GM18868 (cell line): ENCODE measurements at regions not wholly inside any gene's neighbourhood (a gene's known extent, or its start where the extent isn't known, plus 50 kb on each side); places are given as distances from the start of the nearest gene placed in this dataset.

Experiments
- ATAC-seq: cut with Tn5 transposase; IDR thresholded peaks from one replicate; pipeline ENCODE4 v1.9.1; 2021; ENCODE audit warnings: mild to moderate bottlenecking, moderate library complexity; ENCODE audit not compliant: unreplicated experiment

- no peak for ATAC-seq
These were observed 258.5 kb upstream of the E2F7 start for GRCh38 chr12:77323788-77324415.

- no peak for ATAC-seq
These were observed 253.8 kb upstream of the E2F7 start for GRCh38 chr12:77319166-77319565.

GRCh38 chr12:77315407-77315806 is 250.0 kb upstream of the E2F7 start:
- no peak for ATAC-seq

GRCh38 chr12:77314378-77315052 is 249.1 kb upstream of the E2F7 start:
- no peak for ATAC-seq

- ATAC-seq, result no peak
These were observed 242.7 kb upstream of the E2F7 start for GRCh38 chr12:77308056-77308455.

- no peak for ATAC-seq
These were observed 235.4 kb upstream of the E2F7 start for GRCh38 chr12:77300811-77301210.

GRCh38 chr12:77299910-77300669 is 234.7 kb upstream of the E2F7 start:
- no peak for ATAC-seq

- ATAC-seq, result no peak
These were observed 233.6 kb upstream of the E2F7 start for GRCh38 chr12:77299001-77299400.

- ATAC-seq, result no peak
These were observed 228.6 kb upstream of the E2F7 start for GRCh38 chr12:77294016-77294415.

GRCh38 chr12:77274926-77275325 is 209.6 kb upstream of the E2F7 start:
- ATAC-seq, result no peak

GRCh38 chr12:77273898-77274297 is 208.5 kb upstream of the E2F7 start:
- ATAC-seq, result no peak

- no peak for ATAC-seq
These were observed 191.6 kb upstream of the E2F7 start for GRCh38 chr12:77256956-77257355.

- ATAC-seq, result no peak
These were observed 188.0 kb upstream of the E2F7 start for GRCh38 chr12:77253321-77253720.

- no peak for ATAC-seq
These were observed 186.4 kb upstream of the E2F7 start for GRCh38 chr12:77251799-77252198.

GRCh38 chr12:77249892-77250291 is 184.5 kb upstream of the E2F7 start:
- no peak for ATAC-seq

GRCh38 chr12:77248036-77248435 is 182.7 kb upstream of the E2F7 start:
- no peak for ATAC-seq

GRCh38 chr12:77247542-77247941 is 182.2 kb upstream of the E2F7 start:
- ATAC-seq, result no peak

- no peak for ATAC-seq
These were observed 178.0 kb upstream of the E2F7 start for GRCh38 chr12:77243345-77243744.

GRCh38 chr12:77239617-77240016 is 174.2 kb upstream of the E2F7 start:
- no peak for ATAC-seq

- ATAC-seq, result no peak
These were observed 173.0 kb upstream of the E2F7 start for GRCh38 chr12:77238335-77238734.

- no peak for ATAC-seq
These were observed 172.5 kb upstream of the E2F7 start for GRCh38 chr12:77237896-77238295.

- no peak for ATAC-seq
These were observed 170.7 kb upstream of the E2F7 start for GRCh38 chr12:77236066-77236465.
